Astrocyte (in vitro differentiated cells and primary cell): ENCODE measurements at regions not wholly inside any gene's neighbourhood (a gene's known extent, or its start where the extent isn't known, plus 50 kb on each side); places are given as distances from the start of the nearest gene placed in this dataset.

Experiments used
- DNase-seq: peaks from one replicate; pipeline ENCODE4 v3.0.0-alpha.2; 2010; ENCODE audit warnings: low read depth
- FAIRE-seq: peaks from 2 replicates; lab custom pipeline; 2011; peaks lifted over from hg19 to GRCh38; lab: Jason Lieb, UNC
- H2AFZ ChIP-seq: 2 replicates; pipeline ENCODE4 v1.6.0; 2012; ENCODE audit warnings: low read depth, low read length, inconsistent platforms
- H3K27ac ChIP-seq: 2 replicates; pipeline ENCODE4 v1.5.1; 2011; ENCODE audit warnings: low read depth, low read length, inconsistent platforms
- H3K27me3 ChIP-seq: 2 replicates; pipeline ENCODE4 v1.6.0; 2011; ENCODE audit warnings: low read length, inconsistent platforms; ENCODE audit not compliant: insufficient read depth
- H3K36me3 ChIP-seq: 2 replicates; pipeline ENCODE4 v1.5.1; 2011; ENCODE audit warnings: low read length, inconsistent platforms; ENCODE audit not compliant: insufficient read depth
- H3K4me1 ChIP-seq: 2 replicates; pipeline ENCODE4 v1.5.1; 2011; ENCODE audit warnings: low read length, inconsistent platforms; ENCODE audit not compliant: insufficient read depth
- H3K4me2 ChIP-seq: 2 replicates; pipeline ENCODE4 v1.6.0; 2012; ENCODE audit warnings: low read length, inconsistent platforms
- H3K4me3 ChIP-seq: 2 replicates; pipeline ENCODE4 v1.5.1; 2011; ENCODE audit warnings: low read depth, mild to moderate bottlenecking, low read length, inconsistent platforms; ENCODE audit not compliant: insufficient read depth
- H3K79me2 ChIP-seq: 2 replicates; pipeline ENCODE4 v1.6.0; 2012; ENCODE audit warnings: mild to moderate bottlenecking, low read length, inconsistent platforms; ENCODE audit not compliant: insufficient read depth
- H3K9ac ChIP-seq: 2 replicates; pipeline ENCODE4 v1.6.0; 2012; ENCODE audit warnings: mild to moderate bottlenecking, low read length, inconsistent platforms
- H3K9me3 ChIP-seq: 2 replicates; pipeline ENCODE4 v1.5.1; 2012; ENCODE audit warnings: low read depth, mild to moderate bottlenecking, low read length, inconsistent platforms; ENCODE audit not compliant: insufficient read depth
- H4K20me1 ChIP-seq: 2 replicates; pipeline ENCODE4 v1.6.0; 2012; ENCODE audit warnings: low read length, inconsistent platforms; ENCODE audit not compliant: insufficient read depth
- H3K27ac Mint-ChIP-seq: one replicate; pipeline ENCODE4 v1.8.0; 2021; ENCODE audit warnings: mild to moderate bottlenecking, mixed read lengths; ENCODE audit not compliant: unreplicated experiment
- H3K27me3 Mint-ChIP-seq: one replicate; pipeline ENCODE4 v1.8.0; 2021; ENCODE audit warnings: low read depth, mixed read lengths; ENCODE audit not compliant: unreplicated experiment
- H3K36me3 Mint-ChIP-seq: one replicate; pipeline ENCODE4 v1.8.0; 2021; ENCODE audit warnings: low read depth, mixed read lengths; ENCODE audit not compliant: unreplicated experiment
- H3K4me1 Mint-ChIP-seq: one replicate; pipeline ENCODE4 v1.8.0; 2021; ENCODE audit warnings: low read depth, mixed read lengths; ENCODE audit not compliant: unreplicated experiment
- H3K4me3 Mint-ChIP-seq: one replicate; pipeline ENCODE4 v1.8.0; 2021; ENCODE audit warnings: mild to moderate bottlenecking, moderate library complexity, mixed read lengths; ENCODE audit not compliant: unreplicated experiment
- H3K9me3 Mint-ChIP-seq: one replicate; pipeline ENCODE4 v1.8.0; 2021; ENCODE audit warnings: mild to moderate bottlenecking, mixed read lengths; ENCODE audit not compliant: unreplicated experiment
- EZH2 ChIP-seq: IDR thresholded peaks from 2 replicates; pipeline ENCODE4 v1.6.1; 2012; ENCODE audit warnings: mild to moderate bottlenecking, low read length, inconsistent platforms; ENCODE audit not compliant: insufficient read depth
- TF ChIP-seq, protein P1 (sequence below): IDR thresholded peaks from 2 replicates; pipeline ENCODE4 v1.5.1; 2011; ENCODE audit warnings: low read depth, mild to moderate bottlenecking, inconsistent platforms, low read length, moderate library complexity; ENCODE audit not compliant: insufficient read depth

DNA sequence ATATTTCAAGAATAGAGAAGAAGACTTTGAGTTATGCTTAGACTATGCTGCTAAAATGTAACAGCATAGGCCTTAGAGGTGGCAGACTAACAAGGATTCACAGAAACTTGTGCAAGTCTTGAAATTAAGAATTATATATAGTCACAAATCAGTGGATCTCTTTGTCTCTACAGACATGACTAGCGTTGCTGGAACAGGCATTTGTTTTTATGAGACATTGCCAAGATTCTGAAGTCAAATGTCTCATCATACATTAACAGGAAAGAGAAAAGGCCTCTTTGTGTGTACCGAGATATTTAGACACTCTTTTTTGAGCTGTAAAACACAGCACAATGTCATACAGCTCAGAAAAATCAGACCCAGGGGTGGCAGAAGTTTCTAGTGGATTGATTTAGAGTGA is 207.1 kb downstream of the TMX3 start:
- Histone ChIP-seq H3K27me3 (no peaks in the 10 kb centered on the region), H3K4me3 (no peak overlapping the region), H3K9ac (no peak overlapping the region), H4K20me1 (no peaks in the 10 kb centered on the region), H3K27ac (no peak overlapping the region), H3K4me2 (no peak overlapping the region), H3K36me3 (no peaks in the 10 kb centered on the region), H3K4me1 (no peaks in the 10 kb centered on the region), H2AFZ (no peak overlapping the region), H3K79me2 (no peaks in the 10 kb centered on the region), H3K9me3 (no peaks in the 10 kb centered on the region)
- peak; percentile 25 for DNase-seq
- Mint-ChIP-seq H3K27me3 (no peaks in the 10 kb centered on the region), H3K4me1 (no peaks in the 10 kb centered on the region), H3K4me3 (no peak overlapping the region), H3K36me3 (no peaks in the 10 kb centered on the region), H3K9me3 (no peaks in the 10 kb centered on the region), H3K27ac (no peak overlapping the region)
- no peak for FAIRE-seq
- no peak for TF ChIP-seq EZH2
- TF ChIP-seq, protein P1, sequence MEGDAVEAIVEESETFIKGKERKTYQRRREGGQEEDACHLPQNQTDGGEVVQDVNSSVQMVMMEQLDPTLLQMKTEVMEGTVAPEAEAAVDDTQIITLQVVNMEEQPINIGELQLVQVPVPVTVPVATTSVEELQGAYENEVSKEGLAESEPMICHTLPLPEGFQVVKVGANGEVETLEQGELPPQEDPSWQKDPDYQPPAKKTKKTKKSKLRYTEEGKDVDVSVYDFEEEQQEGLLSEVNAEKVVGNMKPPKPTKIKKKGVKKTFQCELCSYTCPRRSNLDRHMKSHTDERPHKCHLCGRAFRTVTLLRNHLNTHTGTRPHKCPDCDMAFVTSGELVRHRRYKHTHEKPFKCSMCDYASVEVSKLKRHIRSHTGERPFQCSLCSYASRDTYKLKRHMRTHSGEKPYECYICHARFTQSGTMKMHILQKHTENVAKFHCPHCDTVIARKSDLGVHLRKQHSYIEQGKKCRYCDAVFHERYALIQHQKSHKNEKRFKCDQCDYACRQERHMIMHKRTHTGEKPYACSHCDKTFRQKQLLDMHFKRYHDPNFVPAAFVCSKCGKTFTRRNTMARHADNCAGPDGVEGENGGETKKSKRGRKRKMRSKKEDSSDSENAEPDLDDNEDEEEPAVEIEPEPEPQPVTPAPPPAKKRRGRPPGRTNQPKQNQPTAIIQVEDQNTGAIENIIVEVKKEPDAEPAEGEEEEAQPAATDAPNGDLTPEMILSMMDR: no peak

DNA sequence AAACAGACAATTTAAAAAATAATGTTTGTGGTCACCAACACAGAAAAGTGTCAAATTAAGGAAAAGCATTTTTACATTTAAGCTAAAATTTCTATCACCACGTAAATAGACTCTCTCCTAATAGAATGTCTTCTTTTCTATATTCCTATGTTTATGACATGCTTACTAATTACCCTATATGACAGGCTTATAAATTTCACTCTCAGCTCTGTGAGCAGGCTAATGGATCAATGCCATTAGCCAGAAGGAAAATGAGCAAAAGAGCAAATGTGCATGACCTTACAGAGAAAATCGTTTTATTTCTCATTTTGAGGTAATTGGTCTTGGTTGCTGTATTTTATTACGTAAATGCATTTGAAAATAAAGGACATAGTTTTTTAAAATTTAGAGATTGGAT is 209.7 kb downstream of the TMX3 start:
- Histone ChIP-seq H3K4me3 (no peak overlapping the region), H3K27me3 (no peaks in the 10 kb centered on the region), H3K4me1 (no peaks in the 10 kb centered on the region), H3K27ac (no peak overlapping the region), H4K20me1 (no peaks in the 10 kb centered on the region), H2AFZ (no peak overlapping the region), H3K9me3 (no peaks in the 10 kb centered on the region), H3K79me2 (no peaks in the 10 kb centered on the region), H3K4me2 (no peak overlapping the region), H3K36me3 (no peaks in the 10 kb centered on the region), H3K9ac (no peak overlapping the region)
- no peak overlapping the region for H3K4me3 Mint-ChIP-seq
- H3K36me3 Mint-ChIP-seq: no peaks in the 10 kb centered on the region
- DNase-seq (no peak), FAIRE-seq (no peak)
- no peak overlapping the region for H3K27ac Mint-ChIP-seq
- no peaks in the 10 kb centered on the region for H3K4me1 Mint-ChIP-seq
- no peaks in the 10 kb centered on the region for H3K27me3 Mint-ChIP-seq
- H3K9me3 Mint-ChIP-seq: no peaks in the 10 kb centered on the region
- TF ChIP-seq EZH2: no peak

DNA sequence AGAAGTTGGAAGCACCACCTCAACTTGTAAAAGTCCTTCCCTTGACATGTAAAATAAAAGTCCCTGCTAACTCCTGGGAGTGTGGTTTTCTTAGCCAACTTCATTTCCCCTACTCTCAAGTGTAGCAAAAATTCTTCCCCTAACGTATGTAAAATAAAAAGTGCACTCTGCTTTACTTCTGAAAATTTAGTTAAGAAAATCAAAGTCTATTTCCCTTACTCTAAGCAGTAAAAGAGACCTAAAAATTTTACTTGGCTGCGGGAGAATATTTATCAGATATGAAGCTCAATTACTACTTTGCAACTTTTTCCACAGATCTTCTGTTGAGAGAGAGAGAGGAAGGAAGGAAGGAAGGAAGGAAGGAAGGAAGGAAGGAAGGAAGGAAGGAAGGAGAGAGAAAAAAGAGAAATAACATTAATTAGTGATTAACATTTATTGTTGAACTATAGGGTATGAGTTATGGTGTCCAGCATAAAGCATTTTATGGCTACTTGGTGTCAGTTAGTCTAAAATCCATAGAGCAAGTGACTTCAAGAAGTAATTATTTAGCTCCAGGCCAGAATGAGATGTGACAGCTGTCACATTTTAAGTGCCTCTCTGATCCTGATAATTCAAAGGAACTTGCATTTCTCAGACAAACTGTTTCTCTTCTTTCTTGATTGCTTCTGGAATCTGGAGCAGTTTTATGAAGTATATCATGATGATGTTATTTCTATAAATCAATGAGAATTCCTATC is 210.3 kb downstream of the TMX3 start:
- no peaks in the 10 kb centered on the region for H3K27me3 Mint-ChIP-seq
- no peak overlapping the region for H3K4me2 ChIP-seq
- H3K9ac ChIP-seq: no peak overlapping the region
- no peak for TF ChIP-seq EZH2
- TF ChIP-seq, protein P1: no peak
- no peaks in the 10 kb centered on the region for H3K4me1 Mint-ChIP-seq
- FAIRE-seq: no peak
- H3K27ac ChIP-seq: no peak overlapping the region
- no peaks in the 10 kb centered on the region for H3K79me2 ChIP-seq
- no peak overlapping the region for H3K27ac Mint-ChIP-seq
- no peaks in the 10 kb centered on the region for H3K9me3 Mint-ChIP-seq
- no peaks in the 10 kb centered on the region for H3K4me1 ChIP-seq
- no peaks in the 10 kb centered on the region for H3K27me3 ChIP-seq
- no peaks in the 10 kb centered on the region for H4K20me1 ChIP-seq
- no peak overlapping the region for H2AFZ ChIP-seq
- H3K9me3 ChIP-seq: no peaks in the 10 kb centered on the region
- no peak overlapping the region for H3K4me3 ChIP-seq
- no peaks in the 10 kb centered on the region for H3K36me3 Mint-ChIP-seq
- no peak for DNase-seq
- H3K36me3 ChIP-seq: no peaks in the 10 kb centered on the region
- H3K4me3 Mint-ChIP-seq: no peak overlapping the region
